Testis (tissue), 2 donors: ENCODE measurements at regions not wholly inside any gene's neighbourhood (a gene's known extent, or its start where the extent isn't known, plus 50 kb on each side); places are given as distances from the start of the nearest gene placed in this dataset.

ENCODE experiments used
- CTCF ChIP-seq, 3 experiments: fragments of 450-650 bp in 2 of 3; fragments of 200-600 bp in 1 of 3; sonication (generic) in 1 of 3; IDR thresholded peaks; one replicate each; pipeline ENCODE4 v1.5.1; 2016 to 2019; ENCODE audit warnings: antibody characterized with exemption in 3 of 3, mild to moderate bottlenecking in 2 of 3, moderate library complexity in 1 of 3
- POLR2A ChIP-seq: fragments of 450-650 bp; IDR thresholded peaks from one replicate; pipeline ENCODE4 v1.6.1; 2017; ENCODE audit warnings: antibody characterized with exemption, mild to moderate bottlenecking, moderate library complexity

- TF ChIP-seq POLR2A (no peak), CTCF (IDR thresholded peaks at IDR 0.05) (peak; percentile 57 to 79 (median 72))
Measured at GRCh38 chr20:30376767-30377658, 880.5 kb upstream of the DEFB115 start.
